ENCODE measurements at regions not wholly inside any gene's neighbourhood (a gene's known extent, or its start where the extent isn't known, plus 50 kb on each side); places are given as distances from the start of the nearest gene placed in this dataset.

GRCh38 chr3:18079739-18080138 lies 337.3 kb upstream of the TBC1D5 start:
- DNase-seq (ENCODE audit: low read depth) = no peak

GRCh38 chr3:18079062-18079461 lies 336.6 kb upstream of the TBC1D5 start:
- DNase-seq (ENCODE audit: low read depth) = no peak

GRCh38 chr3:18077128-18077840 lies 334.9 kb upstream of the TBC1D5 start:
- no peak for DNase-seq (ENCODE audit: low read depth)

- DNase-seq (ENCODE audit: low read depth) = no peak
Measured at GRCh38 chr3:18076301-18076700, 333.9 kb upstream of the TBC1D5 start.

- DNase-seq (ENCODE audit: low read depth) = no peak
Measured at GRCh38 chr3:18075799-18076198, 333.4 kb upstream of the TBC1D5 start.

GRCh38 chr3:18071833-18072232 lies 329.4 kb upstream of the TBC1D5 start:
- DNase-seq (ENCODE audit: low read depth) = no peak

- DNase-seq (ENCODE audit: low read depth) = no peak
Measured at GRCh38 chr3:18070944-18071343, 328.5 kb upstream of the TBC1D5 start.

GRCh38 chr3:18070231-18070630 lies 327.8 kb upstream of the TBC1D5 start:
- DNase-seq (ENCODE audit: low read depth) = no peak

- DNase-seq (ENCODE audit: low read depth) = no peak
Measured at GRCh38 chr3:18069568-18069967, 327.1 kb upstream of the TBC1D5 start.

- no peak for DNase-seq (ENCODE audit: low read depth)
Measured at GRCh38 chr3:18066899-18067582, 324.6 kb upstream of the TBC1D5 start.

- DNase-seq (ENCODE audit: low read depth) = no peak
Measured at GRCh38 chr3:18064586-18064985, 322.2 kb upstream of the TBC1D5 start.

GRCh38 chr3:18062657-18063025 lies 320.2 kb upstream of the TBC1D5 start:
- no peak for DNase-seq (ENCODE audit: low read depth)

GRCh38 chr3:18061737-18062656 lies 319.6 kb upstream of the TBC1D5 start:
- DNase-seq (ENCODE audit: low read depth) = no peak

GRCh38 chr3:18058666-18059065 lies 316.2 kb upstream of the TBC1D5 start:
- DNase-seq (ENCODE audit: low read depth) = no peak

GRCh38 chr3:18057471-18058091 lies 315.1 kb upstream of the TBC1D5 start:
- no peak for DNase-seq (ENCODE audit: low read depth)

- no peak for DNase-seq (ENCODE audit: low read depth)
Measured at GRCh38 chr3:18054625-18055024, 312.2 kb upstream of the TBC1D5 start.

- DNase-seq (ENCODE audit: low read depth) = no peak
Measured at GRCh38 chr3:18051306-18051705, 308.9 kb upstream of the TBC1D5 start.

GRCh38 chr3:18049096-18049495 lies 306.7 kb upstream of the TBC1D5 start:
- DNase-seq (ENCODE audit: low read depth) = no peak

- DNase-seq (ENCODE audit: low read depth) = no peak
Measured at GRCh38 chr3:18047052-18047451, 304.6 kb upstream of the TBC1D5 start.

GRCh38 chr3:18046131-18046915 lies 303.9 kb upstream of the TBC1D5 start:
- no peak for DNase-seq (ENCODE audit: low read depth)
